Esophagus muscularis mucosa (tissue), 3 donors: ENCODE measurements at regions not wholly inside any gene's neighbourhood (a gene's known extent, or its start where the extent isn't known, plus 50 kb on each side); places are given as distances from the start of the nearest gene placed in this dataset.

ENCODE experiments used
- CTCF ChIP-seq, 3 experiments: fragments of 200-600 bp in 2 of 3; fragments of 450-650 bp in 1 of 3; sonication (generic) in 2 of 3; IDR thresholded peaks; one replicate each; pipeline ENCODE4 v1.5.1; 2017 to 2019; ENCODE audit warnings: antibody characterized with exemption in 3 of 3, mild to moderate bottlenecking in 2 of 3, moderate library complexity in 1 of 3
- EP300 ChIP-seq: sonication (generic); formaldehyde crosslinking; IDR thresholded peaks from one replicate; pipeline ENCODE4 v1.6.1; 2017; ENCODE audit warnings: antibody characterized with exemption

- TF ChIP-seq CTCF (IDR thresholded peaks at IDR 0.05) (no peak), EP300 (no peak)
Measured at GRCh38 chr13:30023196-30023895, 172.9 kb upstream of the UBL3 start.
